ENCODE measurements at regions not wholly inside any gene's neighbourhood (a gene's known extent, or its start where the extent isn't known, plus 50 kb on each side); places are given as distances from the start of the nearest gene placed in this dataset.

GRCh38 chr16:58792188-58792587 lies 58.1 kb upstream of the GOT2 start (continued):
- TF ChIP-seq GTF3C2 (IDR thresholded peaks at IDR 0.05; ENCODE audit: borderline replicate concordance, extremely low read depth, insufficient read length) = no peak
- no peak for TF ChIP-seq HEY1 (CRISPR knock-in tag; IDR thresholded peaks at IDR 0.05; ENCODE audit: borderline replicate concordance)
- TF ChIP-seq TSHZ1 (CRISPR knock-in tag; IDR thresholded peaks at IDR 0.05) = no peak
- no peak for TF ChIP-seq ZKSCAN3 (CRISPR knock-in tag; IDR thresholded peaks at IDR 0.05)
- no peak for TF ChIP-seq IFI16 (CRISPR knock-in tag; IDR thresholded peaks at IDR 0.05)
- TF ChIP-seq ETS2 (tag; IDR thresholded peaks at IDR 0.05; ENCODE audit: borderline replicate concordance, poor library complexity, severe bottlenecking) = no peak
- TF ChIP-seq MXD1 (CRISPR knock-in tag; IDR thresholded peaks at IDR 0.05; ENCODE audit: borderline replicate concordance, poor library complexity, severe bottlenecking) = no peak
- TF ChIP-seq MTA2 (IDR thresholded peaks at IDR 0.05; ENCODE audit: low read depth) = peak; percentile 71
- TF ChIP-seq ETV5 (CRISPR knock-in tag; IDR thresholded peaks at IDR 0.05; ENCODE audit: low read depth) = no peak
- no peak for TF ChIP-seq MTF1 (CRISPR knock-in tag; IDR thresholded peaks at IDR 0.05; ENCODE audit: borderline replicate concordance)
- TF ChIP-seq ELK3 (CRISPR knock-in tag; IDR thresholded peaks at IDR 0.05) = no peak
- no peak for TF ChIP-seq ZNF778 (CRISPR knock-in tag; IDR thresholded peaks at IDR 0.05)
- TF ChIP-seq POLR3A (IDR thresholded peaks at IDR 0.05; ENCODE audit: borderline replicate concordance, extremely low read depth, insufficient read depth, insufficient read length) = no peak
- TF ChIP-seq TCF7 (IDR thresholded peaks at IDR 0.05; ENCODE audit: borderline replicate concordance) = no peak
- 0 out of 2 replicates have a peak, but pooled peaks have one; percentile 29 for TF ChIP-seq HDAC2 (IDR thresholded peaks at IDR 0.05)
- no peak for TF ChIP-seq ZBTB33 (CRISPR knock-in tag; IDR thresholded peaks at IDR 0.05)
- TF ChIP-seq PRPF4 (IDR thresholded peaks at IDR 0.05; ENCODE audit: insufficient read depth, low read depth, low read length, poor library complexity, severe bottlenecking) = no peak
- TF ChIP-seq ARID2 (IDR thresholded peaks at IDR 0.05) = no peak
- TF ChIP-seq SMC3 (conservative IDR thresholded peaks at IDR 0.05; ENCODE audit: insufficient read depth, low read depth, low read length) = no peak
